T1000 (cell line): ENCODE measurements at regions not wholly inside any gene's neighbourhood (a gene's known extent, or its start where the extent isn't known, plus 50 kb on each side); places are given as distances from the start of the nearest gene placed in this dataset.

Source experiments
- DNase-seq: peaks from one replicate; lab custom pipeline; 2025; ENCODE audit warnings: mixed read lengths; lab: John Stamatoyannopoulos, UW

DNA sequence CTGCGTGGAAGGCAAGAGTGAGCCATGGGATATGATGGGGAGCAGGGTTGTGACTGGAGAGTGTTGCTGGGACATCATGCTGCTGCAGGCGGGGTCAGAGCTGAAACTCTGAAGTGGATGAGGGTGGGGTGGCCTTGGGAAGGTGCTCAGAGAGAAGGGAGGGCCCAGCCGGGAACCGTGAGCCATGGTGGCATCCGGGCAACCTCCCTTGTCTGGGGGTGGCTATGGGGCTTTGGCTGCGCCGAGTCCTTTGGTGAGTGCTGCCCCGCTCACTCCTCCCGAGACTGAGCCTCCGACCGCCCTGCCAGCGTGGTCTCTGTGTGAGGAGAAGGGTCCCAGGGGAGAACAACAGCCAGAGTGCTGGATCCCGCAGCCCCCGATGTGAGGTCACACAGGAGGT is 632.0 kb downstream of the BRD1 start:
- DNase-seq = no peak

DNA sequence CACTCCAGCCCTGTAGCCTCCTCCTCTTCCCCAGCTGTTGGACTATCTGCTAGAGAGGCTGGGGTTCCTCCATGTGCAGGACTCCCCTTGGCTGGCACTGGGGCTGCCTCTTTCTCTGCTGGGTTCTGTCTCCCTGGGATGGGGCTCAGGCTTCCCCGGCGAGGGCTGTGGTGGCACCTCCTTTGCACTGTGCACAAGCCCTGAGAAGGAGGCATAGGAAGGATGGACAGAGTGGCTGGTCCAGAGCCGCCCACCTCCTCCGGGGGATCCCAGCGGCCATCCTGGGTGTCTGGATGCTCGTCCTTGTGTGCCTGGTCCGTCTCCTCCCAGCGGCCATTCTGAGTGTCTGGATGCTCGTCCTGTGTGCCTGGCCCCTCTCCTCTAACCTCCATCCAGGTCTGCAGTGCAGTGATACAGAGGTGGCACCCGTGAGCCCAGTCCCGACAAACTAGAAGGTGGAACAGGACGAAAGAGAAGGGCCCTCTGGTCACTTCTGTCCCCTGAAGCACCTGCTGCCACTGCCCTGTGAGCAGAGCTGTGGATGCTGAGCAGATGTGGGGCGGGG is 633.7 kb downstream of the BRD1 start:
- DNase-seq = no peak

- no peak for DNase-seq
Measured at GRCh38 chr22:49193348-49193747, 634.3 kb downstream of the BRD1 start.

- DNase-seq = no peak
Measured at GRCh38 chr22:49192857-49193250, 634.8 kb downstream of the BRD1 start.

GRCh38 chr22:49192180-49192856 is 635.4 kb downstream of the BRD1 start:
- no peak for DNase-seq

- no peak for DNase-seq
Measured at GRCh38 chr22:49191506-49191980, 636.1 kb downstream of the BRD1 start.

GRCh38 chr22:49190816-49191505 is 636.7 kb downstream of the BRD1 start:
- DNase-seq = no peak

DNA sequence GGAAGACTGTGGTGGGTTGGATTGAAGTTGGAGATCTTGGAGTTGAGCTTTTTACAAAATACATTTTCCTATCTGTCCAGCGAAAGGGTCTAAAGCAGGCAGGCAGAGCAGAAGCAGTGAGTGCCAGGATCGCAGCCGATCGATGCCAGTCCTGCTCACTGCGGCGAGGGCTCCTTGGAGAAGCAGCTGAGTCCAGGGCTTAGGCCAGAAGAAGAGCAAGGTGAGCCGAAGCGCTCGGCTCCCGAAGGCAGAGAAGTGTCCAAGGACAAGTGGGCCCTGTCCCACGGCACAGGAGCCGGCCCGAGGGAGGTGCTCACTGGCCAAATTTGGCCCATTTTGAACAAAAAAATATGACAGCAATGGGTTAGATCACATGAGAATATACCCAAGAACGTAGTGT is 637.8 kb downstream of the BRD1 start:
- no peak for DNase-seq

- DNase-seq = no peak
Measured at GRCh38 chr22:49188591-49188990, 639.1 kb downstream of the BRD1 start.

DNA sequence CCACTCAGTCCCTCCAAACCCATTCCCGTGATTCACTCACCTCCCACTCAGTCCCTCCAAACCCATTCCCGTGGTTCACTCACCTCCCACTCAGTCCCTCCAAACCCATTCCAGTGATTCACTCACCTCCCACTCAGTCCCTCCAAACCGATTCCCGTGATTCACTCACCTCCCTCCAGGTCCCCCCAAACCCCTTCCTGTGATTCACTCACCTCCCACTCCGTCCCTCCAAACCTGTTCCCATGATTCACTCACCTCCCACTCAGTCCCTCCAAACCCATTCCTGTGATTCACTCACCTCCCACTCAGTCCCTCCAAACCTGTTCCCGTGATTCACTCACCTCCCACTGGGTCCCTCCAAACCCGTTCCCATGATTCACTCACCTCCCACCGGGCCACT is 639.6 kb downstream of the BRD1 start:
- no peak for DNase-seq

- DNase-seq = no peak
Measured at GRCh38 chr22:49186762-49187161, 640.9 kb downstream of the BRD1 start.

- no peak for DNase-seq
Measured at GRCh38 chr22:49186293-49186692, 641.4 kb downstream of the BRD1 start.

- DNase-seq = no peak
Measured at GRCh38 chr22:49185312-49185969, 642.2 kb downstream of the BRD1 start.

GRCh38 chr22:49184736-49185135 is 642.9 kb downstream of the BRD1 start:
- DNase-seq = no peak

GRCh38 chr22:49183826-49184216 is 643.9 kb downstream of the BRD1 start:
- no peak for DNase-seq

GRCh38 chr22:49183208-49183825 is 644.4 kb downstream of the BRD1 start:
- no peak for DNase-seq

- DNase-seq = no peak
Measured at GRCh38 chr22:49182416-49182815, 645.3 kb downstream of the BRD1 start.

GRCh38 chr22:49181942-49182341 is 645.7 kb downstream of the BRD1 start:
- DNase-seq = no peak

DNA sequence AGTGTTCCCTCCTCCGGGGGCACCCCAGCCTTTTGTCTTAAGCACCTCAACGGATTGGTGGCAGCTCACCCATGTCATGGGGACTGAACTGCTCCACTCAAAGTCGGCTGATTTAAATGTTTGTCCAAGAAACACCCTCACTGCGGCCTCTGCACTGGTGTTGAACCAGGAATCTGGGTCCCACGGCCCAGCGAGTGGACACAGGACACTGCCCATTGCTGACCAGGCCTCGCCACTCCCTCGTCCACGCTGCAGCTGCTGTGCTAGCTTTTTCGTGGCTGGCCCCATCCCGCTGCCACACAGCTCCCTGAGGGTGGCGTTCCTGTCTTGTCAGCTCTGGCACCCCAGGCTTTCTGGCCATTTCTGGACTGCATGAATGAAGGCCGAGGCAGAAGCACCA is 646.2 kb downstream of the BRD1 start:
- no peak for DNase-seq

DNA sequence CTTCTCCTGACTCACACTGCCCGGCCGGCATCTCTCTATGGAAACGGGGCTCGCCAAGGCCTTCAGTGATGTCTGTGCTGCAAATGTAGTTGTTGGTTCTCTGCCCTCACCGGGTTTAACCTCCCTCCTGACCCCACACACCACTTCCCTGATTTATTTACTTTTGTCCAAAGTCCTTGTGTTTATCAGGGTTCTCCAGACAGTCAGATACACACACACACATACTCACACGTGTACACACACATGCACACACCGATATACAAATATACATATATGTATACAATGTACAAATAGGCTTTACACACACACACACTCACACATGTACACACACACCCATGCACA is 647.0 kb downstream of the BRD1 start:
- no peak for DNase-seq

GRCh38 chr22:49179886-49180682 is 647.6 kb downstream of the BRD1 start:
- no peak for DNase-seq

GRCh38 chr22:49179175-49179574 is 648.5 kb downstream of the BRD1 start:
- DNase-seq = no peak
